ENCODE measurements at regions not wholly inside any gene's neighbourhood (a gene's known extent, or its start where the extent isn't known, plus 50 kb on each side); places are given as distances from the start of the nearest gene placed in this dataset.
"Not testable (repeated sequence)": the region's sequence is repeated elsewhere in the genome, so short reads cannot be mapped to it uniquely, and the experiment has no call there.

GRCh38 chr2:111429353-111429752, 308.6 kb downstream of the BCL2L11 start:
- H3K4me3 ChIP-seq (ENCODE audit: low read length); H3K9me2 ChIP-seq (replicated peaks; ENCODE audit: low read length); H3K27ac ChIP-seq (ENCODE audit: low read length); H3K9me3 ChIP-seq (ENCODE audit: low read length); H3K36me3 ChIP-seq (ENCODE audit: low read depth, low read length); H4K20me1 ChIP-seq (ENCODE audit: low read length); H3K27me3 ChIP-seq (ENCODE audit: low read length); H3K79me2 ChIP-seq (ENCODE audit: low read length); ATAC-seq; intact Hi-C loops (cut with micrococcal nuclease); H3F3A ChIP-seq (ENCODE audit: low read length, unreplicated experiment); H2AFZ ChIP-seq (ENCODE audit: low read length); POLR2A ChIA-PET (ENCODE audit: unreplicated experiment); H3K4me2 ChIP-seq (ENCODE audit: low read length); H3K9ac ChIP-seq (ENCODE audit: low read length); CTCF ChIA-PET; BruUV-seq (replicated peaks); H3K4me1 ChIP-seq (ENCODE audit: insufficient read depth, low read length): not testable (repeated sequence)
- peak; percentile 6 for DNase-seq

DNA sequence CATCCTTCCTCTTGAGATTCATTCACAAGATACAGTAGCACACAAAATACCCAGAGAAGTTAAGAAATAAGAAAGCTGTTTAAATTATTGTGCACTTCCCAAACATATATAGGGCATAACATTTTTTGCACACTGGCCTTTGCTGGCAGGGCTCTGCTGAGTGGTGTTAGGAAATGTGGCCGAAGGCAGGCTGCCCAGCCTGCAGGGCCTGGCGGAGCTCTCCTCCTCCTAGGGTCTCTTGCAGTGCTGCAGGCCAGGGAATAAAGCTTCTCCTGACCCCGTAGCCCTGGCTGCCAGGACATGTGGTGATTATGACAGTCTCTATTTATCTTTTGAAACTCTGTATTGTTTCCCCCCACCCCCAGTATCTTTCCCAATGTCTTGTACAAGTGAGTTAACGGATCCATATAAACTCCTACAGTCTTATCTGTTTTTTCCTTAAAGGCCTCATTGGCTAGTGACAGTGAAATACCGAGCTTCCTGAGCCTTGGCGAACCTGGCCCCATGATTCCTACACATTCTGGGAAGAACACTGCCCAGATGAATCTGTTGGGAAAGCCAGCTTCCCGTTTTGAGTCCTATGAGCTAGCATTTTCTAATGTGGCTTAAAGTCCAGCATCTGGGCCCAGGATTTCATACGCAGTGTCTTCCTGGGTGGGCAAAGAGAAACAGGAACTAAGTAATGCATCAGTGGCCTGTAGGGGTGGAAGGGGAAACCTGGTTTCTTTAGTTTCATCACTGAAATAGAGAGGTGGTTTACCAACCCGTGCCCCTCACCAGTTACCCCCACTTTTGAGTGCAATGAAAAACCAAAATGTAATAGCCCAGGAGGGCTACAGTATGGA, 310.3 kb downstream of the BCL2L11 start:
- H3F3A ChIP-seq (ENCODE audit: low read length, unreplicated experiment); H3K4me1 ChIP-seq (ENCODE audit: insufficient read depth, low read length); H3K4me2 ChIP-seq (ENCODE audit: low read length); H3K9ac ChIP-seq (ENCODE audit: low read length); ATAC-seq; H3K27me3 ChIP-seq (ENCODE audit: low read length); POLR2A ChIA-PET (ENCODE audit: unreplicated experiment); H3K79me2 ChIP-seq (ENCODE audit: low read length); H4K20me1 ChIP-seq (ENCODE audit: low read length); intact Hi-C loops (cut with micrococcal nuclease); H3K4me3 ChIP-seq (ENCODE audit: low read length); H3K9me3 ChIP-seq (ENCODE audit: low read length); CTCF ChIA-PET; DNase-seq; BruUV-seq (replicated peaks); H3K36me3 ChIP-seq (ENCODE audit: low read depth, low read length); H2AFZ ChIP-seq (ENCODE audit: low read length); H3K9me2 ChIP-seq (replicated peaks; ENCODE audit: low read length); H3K27ac ChIP-seq (ENCODE audit: low read length): not testable (repeated sequence)

GRCh38 chr2:111432423-111432822, 311.7 kb downstream of the BCL2L11 start:
- H2AFZ ChIP-seq (ENCODE audit: low read length); ATAC-seq; H3K79me2 ChIP-seq (ENCODE audit: low read length); H3K4me1 ChIP-seq (ENCODE audit: insufficient read depth, low read length); H3K36me3 ChIP-seq (ENCODE audit: low read depth, low read length); H3K9me2 ChIP-seq (replicated peaks; ENCODE audit: low read length); POLR2A ChIA-PET (ENCODE audit: unreplicated experiment); H3K27me3 ChIP-seq (ENCODE audit: low read length); H4K20me1 ChIP-seq (ENCODE audit: low read length); H3K27ac ChIP-seq (ENCODE audit: low read length); intact Hi-C loops (cut with micrococcal nuclease); CTCF ChIA-PET; DNase-seq; BruUV-seq (replicated peaks); H3F3A ChIP-seq (ENCODE audit: low read length, unreplicated experiment); H3K4me3 ChIP-seq (ENCODE audit: low read length); H3K9me3 ChIP-seq (ENCODE audit: low read length); H3K9ac ChIP-seq (ENCODE audit: low read length); H3K4me2 ChIP-seq (ENCODE audit: low read length): not testable (repeated sequence)

DNA sequence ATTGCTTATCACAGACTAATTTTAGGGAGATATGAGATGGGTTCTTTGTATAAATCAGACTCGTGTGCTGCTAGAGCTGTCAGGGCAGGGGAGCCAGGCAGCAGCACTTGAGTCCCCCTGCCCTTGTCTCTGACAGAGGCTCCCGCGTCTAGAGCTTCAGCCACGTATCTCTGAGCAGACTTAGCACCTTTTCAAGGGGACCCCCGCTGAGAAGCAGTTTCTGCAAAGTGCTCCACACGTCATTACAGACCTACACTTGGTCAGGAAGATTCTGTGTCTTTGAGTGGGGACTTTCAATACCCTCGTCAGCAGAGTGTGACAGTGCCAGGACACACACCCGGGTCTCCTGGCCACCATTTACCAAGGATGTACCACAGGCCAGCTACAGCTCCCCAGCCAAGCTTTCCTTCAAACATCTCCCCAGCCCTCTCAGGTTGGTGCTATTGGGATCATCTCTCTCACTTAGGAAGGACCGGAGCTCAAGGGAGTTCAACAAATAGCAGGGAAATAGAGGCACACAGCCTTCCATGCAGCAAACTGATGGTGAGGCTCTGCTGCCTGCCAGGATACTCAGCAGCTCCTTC, 312.3 kb downstream of the BCL2L11 start:
- H3K9ac ChIP-seq (ENCODE audit: low read length); POLR2A ChIA-PET (ENCODE audit: unreplicated experiment); H3K9me2 ChIP-seq (replicated peaks; ENCODE audit: low read length); BruUV-seq (replicated peaks); H3F3A ChIP-seq (ENCODE audit: low read length, unreplicated experiment); H3K4me2 ChIP-seq (ENCODE audit: low read length); H2AFZ ChIP-seq (ENCODE audit: low read length); H4K20me1 ChIP-seq (ENCODE audit: low read length); H3K4me1 ChIP-seq (ENCODE audit: insufficient read depth, low read length); H3K79me2 ChIP-seq (ENCODE audit: low read length); H3K9me3 ChIP-seq (ENCODE audit: low read length); DNase-seq; ATAC-seq; intact Hi-C loops (cut with micrococcal nuclease); CTCF ChIA-PET; H3K27ac ChIP-seq (ENCODE audit: low read length); H3K27me3 ChIP-seq (ENCODE audit: low read length); H3K4me3 ChIP-seq (ENCODE audit: low read length); H3K36me3 ChIP-seq (ENCODE audit: low read depth, low read length): not testable (repeated sequence)

- ATAC-seq; H3K36me3 ChIP-seq (ENCODE audit: low read depth, low read length); H3K9me3 ChIP-seq (ENCODE audit: low read length); H3K4me2 ChIP-seq (ENCODE audit: low read length); CTCF ChIA-PET; DNase-seq; H2AFZ ChIP-seq (ENCODE audit: low read length); H3K27ac ChIP-seq (ENCODE audit: low read length); intact Hi-C loops (cut with micrococcal nuclease); H3F3A ChIP-seq (ENCODE audit: low read length, unreplicated experiment); POLR2A ChIA-PET (ENCODE audit: unreplicated experiment); H4K20me1 ChIP-seq (ENCODE audit: low read length); H3K4me1 ChIP-seq (ENCODE audit: insufficient read depth, low read length); H3K4me3 ChIP-seq (ENCODE audit: low read length); H3K79me2 ChIP-seq (ENCODE audit: low read length); BruUV-seq (replicated peaks); H3K9ac ChIP-seq (ENCODE audit: low read length); H3K27me3 ChIP-seq (ENCODE audit: low read length); H3K9me2 ChIP-seq (replicated peaks; ENCODE audit: low read length): not testable (repeated sequence)
Observed at GRCh38 chr2:111433892-111434607, 313.3 kb downstream of the BCL2L11 start.

DNA sequence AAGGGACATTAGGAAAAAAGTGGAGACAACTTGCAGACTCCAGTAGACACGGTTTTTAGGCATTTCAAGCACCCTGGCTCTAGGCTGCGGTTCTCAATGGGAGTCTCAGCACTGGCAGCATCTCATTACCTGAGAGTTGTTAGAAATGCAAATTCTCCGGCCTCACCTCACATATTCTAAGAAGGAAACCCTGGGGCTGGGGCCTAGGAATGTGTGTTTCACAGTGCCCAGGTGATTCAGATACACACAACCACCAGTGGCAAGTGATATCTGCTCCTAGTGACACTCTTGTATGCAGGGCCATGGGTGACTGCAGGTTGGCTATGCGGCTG, 313.9 kb downstream of the BCL2L11 start:
- H3K9ac ChIP-seq (ENCODE audit: low read length); H3K27ac ChIP-seq (ENCODE audit: low read length); H3K4me1 ChIP-seq (ENCODE audit: insufficient read depth, low read length); H3K4me3 ChIP-seq (ENCODE audit: low read length); CTCF ChIA-PET; H3F3A ChIP-seq (ENCODE audit: low read length, unreplicated experiment); DNase-seq; H3K79me2 ChIP-seq (ENCODE audit: low read length); H2AFZ ChIP-seq (ENCODE audit: low read length); H3K36me3 ChIP-seq (ENCODE audit: low read depth, low read length); H3K4me2 ChIP-seq (ENCODE audit: low read length); H3K27me3 ChIP-seq (ENCODE audit: low read length); intact Hi-C loops (cut with micrococcal nuclease); H4K20me1 ChIP-seq (ENCODE audit: low read length); H3K9me2 ChIP-seq (replicated peaks; ENCODE audit: low read length); POLR2A ChIA-PET (ENCODE audit: unreplicated experiment); H3K9me3 ChIP-seq (ENCODE audit: low read length); ATAC-seq; BruUV-seq (replicated peaks): not testable (repeated sequence)

Measured in PC-3 (cell line).